ENCODE measurements at regions not wholly inside any gene's neighbourhood (a gene's known extent, or its start where the extent isn't known, plus 50 kb on each side); places are given as distances from the start of the nearest gene placed in this dataset.

DNA sequence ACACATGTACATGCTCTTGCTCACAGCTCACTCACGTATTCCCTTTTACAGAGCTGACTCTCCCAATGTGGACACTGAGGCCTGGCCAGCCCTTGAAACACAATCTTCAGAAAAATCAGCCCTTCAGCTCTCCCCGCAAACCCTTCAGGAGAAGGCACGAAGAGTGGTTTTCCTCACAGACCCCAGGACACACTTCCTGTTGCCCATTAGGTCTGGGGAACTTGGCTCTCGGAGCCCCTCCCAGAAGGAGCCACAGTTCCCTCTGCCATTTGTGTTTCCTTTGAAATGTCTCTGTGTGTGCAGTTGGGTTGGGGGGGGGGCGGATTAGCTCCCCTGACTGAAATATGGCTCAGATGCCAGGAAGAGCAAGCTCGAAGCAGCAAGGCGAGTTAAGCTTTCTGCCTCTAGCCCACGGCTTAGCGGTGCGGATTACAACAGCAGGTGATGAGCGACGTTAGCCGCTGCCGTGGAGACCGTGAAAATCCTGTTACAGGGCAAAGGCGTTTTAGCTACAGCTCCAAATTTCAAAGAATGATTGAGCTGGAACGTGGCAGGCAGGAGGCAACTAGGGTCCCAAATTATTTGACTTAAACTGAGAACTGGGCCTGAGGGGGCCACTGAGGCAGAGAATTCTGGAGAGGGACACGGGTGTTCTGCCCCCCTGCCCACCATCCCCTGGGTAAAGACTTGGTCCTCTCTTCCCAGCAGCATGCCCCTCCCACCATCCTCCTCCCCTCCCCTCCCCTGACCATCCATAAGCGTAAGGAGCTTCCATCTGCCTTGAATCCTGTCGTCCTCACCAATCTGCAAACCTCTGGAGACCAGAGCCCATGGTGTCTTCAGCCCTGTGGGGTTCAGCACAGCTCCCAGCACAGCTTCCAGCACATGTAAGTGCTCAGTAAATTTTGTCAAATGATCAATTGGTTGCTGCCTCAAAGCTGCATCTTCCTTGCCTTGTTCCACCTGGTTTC is 598.6 kb downstream of the BUD13 start:
- Mint-ChIP-seq H3K27ac (ENCODE audit: low read depth) (no peak overlapping the region), H3K4me1 (no peaks in the 10 kb centered on the region), H3K9me3 (no peaks in the 10 kb centered on the region), H3K4me3 (no peak overlapping the region), H3K36me3 (ENCODE audit: insufficient read depth) (no peaks in the 10 kb centered on the region), H3K27me3 (peaks cover 48% of the 10 kb centered on the region)
- ATAC-seq (replicated peaks; ENCODE audit: extremely low read depth, poor library complexity, severe bottlenecking) (no peak), DNase-seq (ENCODE audit: low spot score in 2 of 2) (no peak)

DNA sequence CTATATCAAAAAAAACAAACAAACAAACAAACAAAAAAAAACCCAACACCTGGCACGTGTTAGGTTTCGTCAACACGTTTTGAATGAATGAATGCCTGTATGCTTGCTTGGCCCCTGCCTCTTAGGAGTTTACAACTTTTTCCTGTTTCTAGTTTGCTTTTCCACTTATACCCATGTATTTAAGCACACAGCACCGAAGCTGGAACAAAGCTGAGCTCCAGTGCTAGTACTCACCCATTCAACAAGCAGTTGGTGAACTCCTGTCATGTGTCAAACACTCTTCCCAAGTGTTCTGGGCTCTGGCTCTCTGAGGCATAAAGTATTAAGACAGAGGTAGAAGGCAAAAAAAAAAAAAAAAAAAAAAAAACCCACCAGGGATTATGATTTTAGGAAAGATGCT is 599.3 kb downstream of the BUD13 start:
- peaks cover 53% of the 10 kb centered on the region for H3K27me3 Mint-ChIP-seq
- no peak for ATAC-seq (replicated peaks; ENCODE audit: extremely low read depth, poor library complexity, severe bottlenecking)

DNA sequence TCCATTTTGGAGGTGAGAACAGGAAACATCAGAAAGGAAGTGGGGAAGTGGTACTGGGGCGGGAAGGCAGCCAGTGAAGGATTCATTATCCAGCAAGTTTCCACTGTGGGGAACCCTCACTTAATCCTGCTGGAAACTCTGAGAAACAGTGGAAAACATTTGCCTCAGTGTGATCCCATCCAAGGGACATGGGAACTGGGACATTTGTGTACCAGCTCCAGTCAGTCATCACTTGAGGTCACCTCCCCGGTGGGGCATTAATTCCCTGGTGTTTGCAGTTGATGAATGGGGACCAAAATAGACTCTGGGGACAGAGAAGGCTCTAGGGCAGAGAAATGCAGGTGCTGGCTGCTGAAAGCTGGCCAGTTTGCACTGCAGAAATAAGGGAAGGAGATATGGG is 599.9 kb downstream of the BUD13 start:
- H3K4me3 Mint-ChIP-seq = no peak overlapping the region
- ATAC-seq (replicated peaks; ENCODE audit: extremely low read depth, poor library complexity, severe bottlenecking) (no peak), DNase-seq (ENCODE audit: low spot score in 2 of 2) (no peak)

More for the DNA sequence above, 599.3 kb downstream of the BUD13 start:
- Mint-ChIP-seq H3K36me3 (ENCODE audit: insufficient read depth) (no peaks in the 10 kb centered on the region), H3K27ac (ENCODE audit: low read depth) (no peak overlapping the region), H3K9me3 (no peaks in the 10 kb centered on the region), H3K4me1 (no peaks in the 10 kb centered on the region), H3K4me3 (no peak overlapping the region)
- DNase-seq (ENCODE audit: low spot score in 2 of 2) = no peak

DNA sequence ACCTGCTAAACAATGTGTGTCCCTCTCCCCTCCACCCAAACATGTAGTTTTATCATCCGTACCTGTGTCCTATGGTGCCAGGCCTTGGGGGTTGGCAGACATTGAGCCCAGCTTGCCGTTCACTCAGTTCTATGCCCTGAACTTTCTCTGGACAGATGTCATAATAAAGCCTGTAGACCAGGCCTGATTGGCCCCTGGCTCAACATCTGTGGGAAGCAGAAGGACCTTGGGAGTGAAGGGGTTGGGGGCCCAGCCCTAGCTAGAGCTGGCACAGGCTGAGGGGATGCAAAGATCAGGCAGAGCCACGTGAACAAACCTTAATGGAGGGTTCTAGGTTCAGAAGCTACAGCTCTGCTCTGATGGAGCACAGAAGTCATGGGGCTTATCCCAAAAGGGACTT is 600.6 kb downstream of the BUD13 start:
- H3K27ac Mint-ChIP-seq (ENCODE audit: low read depth) = no peak overlapping the region
- H3K27me3 Mint-ChIP-seq = peaks cover 58% of the 10 kb centered on the region
- no peak for ATAC-seq (replicated peaks; ENCODE audit: extremely low read depth, poor library complexity, severe bottlenecking)
- no peaks in the 10 kb centered on the region for H3K9me3 Mint-ChIP-seq
- DNase-seq (ENCODE audit: low spot score in 2 of 2) = no peak
- H3K4me1 Mint-ChIP-seq = no peaks in the 10 kb centered on the region
- no peaks in the 10 kb centered on the region for H3K36me3 Mint-ChIP-seq (ENCODE audit: insufficient read depth)
- H3K4me3 Mint-ChIP-seq = no peak overlapping the region

More for the DNA sequence above, 599.9 kb downstream of the BUD13 start:
- H3K9me3 Mint-ChIP-seq = no peaks in the 10 kb centered on the region
- H3K27ac Mint-ChIP-seq (ENCODE audit: low read depth) = no peak overlapping the region
- peaks cover 53% of the 10 kb centered on the region for H3K27me3 Mint-ChIP-seq
- H3K36me3 Mint-ChIP-seq (ENCODE audit: insufficient read depth) = no peaks in the 10 kb centered on the region
- H3K4me1 Mint-ChIP-seq = no peaks in the 10 kb centered on the region

DNA sequence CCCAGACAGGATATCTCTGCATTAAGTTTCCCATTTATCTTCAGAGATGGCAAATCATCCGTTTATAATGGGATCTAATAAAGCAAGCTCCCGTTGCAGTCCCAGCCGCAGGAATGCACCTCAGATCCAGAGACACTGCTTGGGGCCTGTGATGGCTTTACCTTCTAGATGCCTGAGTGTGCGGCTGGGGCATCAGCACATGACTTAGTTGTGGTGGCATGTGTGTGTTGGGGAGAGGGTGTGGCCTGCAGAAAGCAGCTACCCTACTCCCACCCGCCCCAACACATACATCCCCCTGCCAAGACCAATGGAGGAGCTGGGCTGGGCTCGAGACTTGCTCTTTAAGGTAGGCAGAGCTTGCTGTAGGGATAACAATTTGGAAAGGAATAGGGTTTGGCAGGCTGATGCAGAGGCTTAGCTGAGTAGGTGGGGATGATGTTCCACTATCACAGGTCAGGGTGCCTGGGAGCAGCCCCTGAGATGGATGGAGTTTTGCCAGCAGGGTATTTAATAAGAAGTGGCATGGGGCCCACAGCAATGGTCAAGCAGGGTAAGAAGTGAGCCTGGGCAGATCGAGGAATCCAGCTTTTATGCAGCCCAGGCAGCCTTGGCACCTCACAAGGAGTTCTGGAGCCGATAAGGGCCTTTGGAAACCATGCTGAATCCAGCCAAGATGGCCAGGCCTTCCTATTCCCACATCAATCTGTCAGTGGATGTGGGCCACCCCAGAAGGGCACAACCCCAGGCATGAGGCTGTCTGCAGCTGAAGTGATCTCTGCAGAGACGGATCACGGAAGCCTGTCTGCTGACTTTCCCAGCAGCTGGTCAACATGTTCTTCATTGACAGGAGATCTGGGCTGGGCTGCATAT is 601.3 kb downstream of the BUD13 start:
- peaks cover 58% of the 10 kb centered on the region for H3K27me3 Mint-ChIP-seq
- ATAC-seq (replicated peaks; ENCODE audit: extremely low read depth, poor library complexity, severe bottlenecking) = no peak

DNA sequence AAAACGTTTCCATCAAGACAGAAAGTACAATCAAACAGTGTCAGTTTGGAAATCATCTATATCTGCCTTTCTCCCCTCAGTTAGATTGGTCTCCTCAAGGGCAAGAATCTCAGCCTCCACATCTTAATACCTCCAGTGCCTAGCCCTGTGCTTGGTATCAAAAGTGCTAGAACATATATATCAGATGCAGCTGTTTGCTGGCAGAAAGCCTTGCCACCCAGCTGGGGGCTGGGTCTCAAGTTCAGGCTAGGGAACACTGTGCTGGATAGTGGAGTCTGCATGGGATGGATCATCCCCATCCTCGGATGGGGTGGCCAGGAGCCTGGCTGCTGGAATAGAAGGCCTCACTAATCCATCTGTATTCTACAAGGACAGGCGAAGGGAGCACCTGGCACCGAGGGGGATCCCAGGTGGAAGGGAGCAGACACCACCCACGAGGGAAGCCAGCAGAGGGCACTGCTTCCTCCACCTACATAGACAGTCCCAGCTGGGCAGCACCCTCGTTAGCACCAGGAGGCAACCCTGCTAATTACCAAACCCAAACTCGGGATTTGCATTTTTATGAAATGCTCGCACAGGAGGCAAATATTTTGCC is 602.2 kb downstream of the BUD13 start:
- no peak for ATAC-seq (replicated peaks; ENCODE audit: extremely low read depth, poor library complexity, severe bottlenecking)
- H3K27ac Mint-ChIP-seq (ENCODE audit: low read depth) = no peak overlapping the region

More for the DNA sequence above, 601.3 kb downstream of the BUD13 start:
- H3K4me3 Mint-ChIP-seq = no peak overlapping the region
- no peaks in the 10 kb centered on the region for H3K36me3 Mint-ChIP-seq (ENCODE audit: insufficient read depth)
- no peak overlapping the region for H3K27ac Mint-ChIP-seq (ENCODE audit: low read depth)
- DNase-seq (ENCODE audit: low spot score in 2 of 2) = no peak
- no peaks in the 10 kb centered on the region for H3K9me3 Mint-ChIP-seq
- no peaks in the 10 kb centered on the region for H3K4me1 Mint-ChIP-seq

DNA sequence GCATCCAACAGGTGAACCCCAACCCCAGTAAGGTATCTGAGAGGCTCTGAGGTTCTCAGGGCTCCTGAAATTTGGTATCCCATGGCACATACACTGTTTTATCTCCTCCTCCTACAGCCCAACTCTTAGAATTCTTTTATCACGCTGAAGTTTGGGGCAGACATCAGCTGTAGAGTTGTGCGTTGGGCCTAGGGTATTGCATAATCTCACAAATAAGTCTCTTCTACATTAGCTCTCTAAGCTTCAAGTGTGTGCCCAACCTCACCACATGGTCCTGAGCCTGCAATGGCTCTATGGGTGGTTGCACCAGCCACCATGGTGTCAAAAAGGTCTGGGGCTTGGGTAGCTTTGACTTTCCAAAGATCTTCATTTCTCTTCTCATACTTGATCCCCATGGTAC is 603.0 kb downstream of the BUD13 start:
- DNase-seq (ENCODE audit: low spot score in 2 of 2) = no peak
- no peak for ATAC-seq (replicated peaks; ENCODE audit: extremely low read depth, poor library complexity, severe bottlenecking)
- Mint-ChIP-seq H3K9me3 (no peaks in the 10 kb centered on the region), H3K36me3 (ENCODE audit: insufficient read depth) (no peaks in the 10 kb centered on the region), H3K27me3 (peaks cover 52% of the 10 kb centered on the region), H3K4me3 (no peak overlapping the region), H3K27ac (ENCODE audit: low read depth) (no peak overlapping the region), H3K4me1 (no peaks in the 10 kb centered on the region)

More for the DNA sequence above, 602.2 kb downstream of the BUD13 start:
- H3K36me3 Mint-ChIP-seq (ENCODE audit: insufficient read depth) = no peaks in the 10 kb centered on the region
- DNase-seq (ENCODE audit: low spot score in 2 of 2) = no peak
- H3K9me3 Mint-ChIP-seq = no peaks in the 10 kb centered on the region
- peaks cover 52% of the 10 kb centered on the region for H3K27me3 Mint-ChIP-seq
- H3K4me3 Mint-ChIP-seq = no peak overlapping the region
- H3K4me1 Mint-ChIP-seq = no peaks in the 10 kb centered on the region

DNA sequence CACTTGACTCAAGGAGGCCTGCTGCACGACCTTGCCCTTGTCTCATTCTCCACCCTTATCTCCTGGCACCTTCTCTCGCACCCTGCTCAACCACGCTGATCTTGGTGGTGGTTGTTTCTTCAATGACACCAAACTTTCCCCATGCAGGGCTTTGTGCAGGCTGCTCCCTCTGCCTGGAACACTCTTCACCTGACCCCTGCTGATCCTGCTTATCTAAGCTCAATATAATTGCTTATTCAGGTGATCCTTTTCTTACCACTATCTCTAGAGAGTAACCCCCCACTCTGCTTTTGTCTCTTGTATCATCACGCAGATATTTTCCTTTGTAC is 604.4 kb downstream of the BUD13 start:
- no peak overlapping the region for H3K27ac Mint-ChIP-seq (ENCODE audit: low read depth)
- no peak overlapping the region for H3K4me3 Mint-ChIP-seq
- no peaks in the 10 kb centered on the region for H3K9me3 Mint-ChIP-seq
- H3K4me1 Mint-ChIP-seq = no peaks in the 10 kb centered on the region
- DNase-seq (ENCODE audit: low spot score in 2 of 2) (no peak), ATAC-seq (replicated peaks; ENCODE audit: extremely low read depth, poor library complexity, severe bottlenecking) (no peak)
- no peaks in the 10 kb centered on the region for H3K36me3 Mint-ChIP-seq (ENCODE audit: insufficient read depth)
- H3K27me3 Mint-ChIP-seq = peaks cover 42% of the 10 kb centered on the region

DNA sequence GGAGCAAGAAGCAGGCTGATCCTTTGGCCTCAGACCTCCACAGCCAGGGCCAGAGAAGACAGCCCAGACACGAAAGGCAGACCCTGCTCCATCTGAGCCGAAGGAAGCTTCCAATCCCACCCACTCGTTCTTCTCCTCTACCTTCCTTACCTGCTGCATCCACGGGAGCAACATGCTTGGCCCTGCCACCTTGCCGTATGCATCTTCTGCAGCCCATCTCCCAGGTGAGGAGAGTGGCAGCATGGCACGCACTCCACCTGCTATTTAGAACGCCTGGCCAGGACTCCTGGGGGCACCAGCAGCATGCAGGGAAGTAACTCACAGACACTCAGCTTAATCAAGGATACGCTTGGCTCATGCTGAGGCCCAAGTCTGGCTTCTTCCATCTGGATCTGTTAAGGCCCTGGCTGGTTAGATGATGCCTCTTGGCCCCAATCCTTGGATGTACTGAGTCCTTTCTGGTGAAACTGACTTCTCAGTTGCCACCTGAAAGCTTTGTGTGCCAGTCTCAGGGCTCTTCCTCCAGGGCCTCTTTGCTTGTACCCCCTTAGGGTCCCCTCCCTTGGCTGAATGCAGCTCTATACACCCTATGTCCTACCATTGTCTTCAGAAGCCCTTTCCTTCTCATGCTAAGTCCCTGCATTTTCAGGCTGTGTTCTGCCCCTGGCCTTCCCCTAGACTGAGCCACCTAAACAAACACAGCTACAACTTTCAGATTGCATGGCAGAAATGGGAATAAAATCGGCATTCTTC is 604.9 kb downstream of the BUD13 start:
- Mint-ChIP-seq H3K27ac (ENCODE audit: low read depth) (no peak overlapping the region), H3K4me1 (no peaks in the 10 kb centered on the region), H3K27me3 (peaks cover 42% of the 10 kb centered on the region), H3K9me3 (no peaks in the 10 kb centered on the region), H3K36me3 (ENCODE audit: insufficient read depth) (no peaks in the 10 kb centered on the region), H3K4me3 (no peak overlapping the region)
- ATAC-seq (replicated peaks; ENCODE audit: extremely low read depth, poor library complexity, severe bottlenecking) (no peak), DNase-seq (ENCODE audit: low spot score in 2 of 2) (peak in 1 of 2 donors; percentile 7)

DNA sequence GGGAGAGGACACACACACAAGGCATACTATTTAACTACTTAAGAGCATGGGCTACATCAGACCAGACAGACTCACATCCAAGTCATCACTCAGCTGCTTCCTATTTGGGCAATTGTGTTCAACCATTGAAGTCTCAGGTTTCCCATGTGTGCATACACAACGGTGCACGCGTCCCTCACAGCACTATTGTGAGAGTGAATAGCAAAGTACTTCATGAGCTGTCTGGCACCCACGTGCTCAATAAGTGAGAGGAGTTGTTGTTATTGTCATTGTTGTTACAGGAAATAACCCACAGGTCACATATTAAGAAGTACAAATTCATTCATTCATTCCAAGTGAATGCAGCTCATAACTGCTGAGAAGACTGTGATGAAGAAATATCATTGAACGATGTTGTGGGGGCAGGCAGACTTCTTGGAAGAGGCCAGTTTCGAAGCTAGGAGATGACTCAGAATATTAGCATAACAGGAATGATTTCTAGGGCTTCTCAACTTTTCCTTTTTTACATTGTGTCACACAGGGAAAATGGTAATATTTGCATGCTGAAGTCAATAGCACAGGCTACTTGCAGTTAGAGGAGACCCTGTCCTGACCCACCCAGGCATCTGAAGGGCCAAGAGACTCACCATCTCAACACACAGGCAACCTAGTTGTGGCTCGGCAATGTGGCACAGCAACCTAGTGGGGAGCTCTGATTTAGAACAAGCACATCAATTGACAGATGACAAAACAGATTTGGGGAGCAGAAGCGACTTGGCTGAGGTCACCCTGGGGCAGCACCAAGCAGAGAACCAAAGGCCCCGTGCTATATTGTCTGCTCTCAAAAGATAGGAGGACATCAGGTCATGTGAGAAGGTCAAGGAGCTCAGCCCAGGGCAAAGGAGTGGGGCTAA is 606.0 kb downstream of the BUD13 start:
- ATAC-seq (replicated peaks; ENCODE audit: extremely low read depth, poor library complexity, severe bottlenecking) (no peak), DNase-seq (ENCODE audit: low spot score in 2 of 2) (peak in 1 of 2 donors; percentile 4)
- Mint-ChIP-seq H3K27ac (ENCODE audit: low read depth) (no peak overlapping the region), H3K36me3 (ENCODE audit: insufficient read depth) (no peaks in the 10 kb centered on the region), H3K9me3 (no peaks in the 10 kb centered on the region), H3K4me3 (no peak overlapping the region), H3K27me3 (peaks cover 42% of the 10 kb centered on the region), H3K4me1 (no peaks in the 10 kb centered on the region)

DNA sequence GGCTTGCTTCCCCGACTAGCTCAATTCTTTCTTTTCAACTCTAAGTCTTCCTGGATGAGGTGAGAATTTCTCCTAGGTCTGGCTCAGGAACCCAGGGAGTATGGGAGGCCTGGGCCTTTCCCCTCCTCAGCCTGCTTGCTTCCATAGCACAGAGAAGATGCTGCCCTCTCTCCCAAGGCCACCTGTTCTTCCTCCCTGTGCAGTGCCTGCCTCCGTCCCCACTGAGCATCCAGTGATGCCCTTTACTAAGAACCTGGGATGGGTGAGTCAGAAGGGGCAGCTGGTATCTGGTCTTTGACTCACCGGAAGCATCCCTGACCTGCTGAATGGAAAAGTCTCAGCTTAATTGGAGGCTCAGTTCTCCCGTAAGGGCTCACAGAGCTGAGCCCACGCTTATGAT is 607.9 kb downstream of the BUD13 start:
- Mint-ChIP-seq H3K27me3 (peaks cover 42% of the 10 kb centered on the region), H3K4me1 (no peaks in the 10 kb centered on the region), H3K27ac (ENCODE audit: low read depth) (no peak overlapping the region), H3K4me3 (no peak overlapping the region), H3K9me3 (no peaks in the 10 kb centered on the region), H3K36me3 (ENCODE audit: insufficient read depth) (no peaks in the 10 kb centered on the region)
- DNase-seq (ENCODE audit: low spot score in 2 of 2) (no peak), ATAC-seq (replicated peaks; ENCODE audit: extremely low read depth, poor library complexity, severe bottlenecking) (no peak)

Measured in central memory CD8-positive, alpha-beta T cell (primary cell).